GM08714 (cell line): ENCODE measurements at regions not wholly inside any gene's neighbourhood (a gene's known extent, or its start where the extent isn't known, plus 50 kb on each side); places are given as distances from the start of the nearest gene placed in this dataset.
"Not testable (repeated sequence)": the region's sequence is repeated elsewhere in the genome, so short reads cannot be mapped to it uniquely, and the experiment has no call there.

Experiments
- H3K4me3 ChIP-seq: fragments of 200-500 bp; sonication (Bioruptor generic); 2 replicates; pipeline ENCODE4 v1.5.1; 2014; ENCODE audit warnings: mild to moderate bottlenecking, low read length, inconsistent platforms

DNA sequence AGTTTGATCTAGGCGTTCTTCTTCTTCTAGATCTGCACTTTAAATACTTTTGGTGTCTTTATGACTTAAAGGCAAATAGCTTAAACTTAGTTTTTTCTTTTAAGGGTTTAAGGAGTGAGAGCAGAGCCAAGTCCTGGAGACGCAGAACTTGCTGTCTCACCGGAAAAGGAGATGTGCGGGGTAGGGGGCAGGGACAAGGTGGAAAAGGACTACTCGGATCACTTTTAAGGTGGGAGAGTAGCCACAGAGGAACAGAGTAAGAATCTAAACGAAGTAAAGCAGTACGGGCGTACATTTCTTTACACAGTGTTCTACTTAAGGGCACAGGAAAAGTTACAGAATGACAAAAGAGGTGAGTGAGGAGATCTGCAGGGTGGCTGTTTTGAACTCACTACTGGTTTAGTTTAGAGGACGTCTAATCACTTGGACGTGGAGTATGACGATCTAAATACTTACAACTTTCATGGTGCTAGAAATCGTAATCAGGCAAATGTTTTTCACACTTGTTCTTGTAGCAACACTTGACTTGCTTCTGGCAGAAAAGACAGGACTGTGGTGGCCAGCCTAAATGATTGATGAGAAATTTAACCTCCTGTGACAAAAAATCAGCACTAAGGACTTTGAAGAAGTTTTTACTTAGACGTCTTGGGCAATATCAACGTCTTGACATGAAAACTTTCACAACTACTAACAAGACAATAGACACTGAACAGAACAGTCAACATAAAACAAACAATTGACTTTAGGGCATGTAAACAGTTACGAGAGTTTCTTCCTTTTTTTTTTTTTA is 127.0 kb downstream of the ART5 start:
- H3K4me3 ChIP-seq: not testable (repeated sequence)

DNA sequence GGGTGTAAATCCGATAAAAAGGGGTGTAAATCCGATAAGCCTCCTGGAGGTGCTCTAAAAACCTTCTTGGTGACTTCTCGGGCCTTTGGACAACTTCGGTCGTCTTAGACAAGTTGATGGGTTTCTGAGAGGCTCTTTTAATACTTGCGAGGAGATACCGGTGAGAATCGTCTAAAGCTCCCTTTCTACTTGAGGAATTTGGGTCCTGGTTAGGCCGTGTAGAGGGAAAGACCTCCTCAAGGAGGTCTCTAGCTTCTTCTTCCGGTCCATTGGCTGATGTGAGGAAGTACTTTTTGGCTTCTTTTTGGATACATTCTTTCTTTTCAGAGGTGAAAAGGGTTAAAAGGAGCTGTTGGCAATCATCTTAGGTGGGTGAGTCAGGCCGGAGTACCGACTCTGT is 128.5 kb downstream of the ART5 start:
- not testable (repeated sequence) for H3K4me3 ChIP-seq

DNA sequence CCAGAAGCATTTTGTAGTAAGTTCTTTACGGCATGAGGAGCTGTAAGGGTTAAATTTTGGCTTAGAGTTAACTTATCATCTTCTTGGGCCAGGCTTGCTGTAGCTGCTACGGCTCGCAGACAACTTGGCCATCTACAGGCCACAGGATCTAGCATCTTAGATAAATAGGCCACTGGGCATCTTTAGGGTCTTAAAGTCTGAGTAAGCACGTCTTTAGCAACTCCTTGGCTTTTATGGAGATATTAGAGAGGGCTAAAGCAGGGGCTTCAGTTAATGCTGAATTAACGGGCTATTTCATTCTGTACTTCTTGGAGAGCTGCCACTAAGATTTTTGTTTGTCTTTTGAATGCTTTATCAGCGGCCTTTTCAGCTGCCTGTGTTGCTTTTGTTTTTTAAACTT is 129.0 kb downstream of the ART5 start:
- H3K4me3 ChIP-seq: not testable (repeated sequence)

DNA sequence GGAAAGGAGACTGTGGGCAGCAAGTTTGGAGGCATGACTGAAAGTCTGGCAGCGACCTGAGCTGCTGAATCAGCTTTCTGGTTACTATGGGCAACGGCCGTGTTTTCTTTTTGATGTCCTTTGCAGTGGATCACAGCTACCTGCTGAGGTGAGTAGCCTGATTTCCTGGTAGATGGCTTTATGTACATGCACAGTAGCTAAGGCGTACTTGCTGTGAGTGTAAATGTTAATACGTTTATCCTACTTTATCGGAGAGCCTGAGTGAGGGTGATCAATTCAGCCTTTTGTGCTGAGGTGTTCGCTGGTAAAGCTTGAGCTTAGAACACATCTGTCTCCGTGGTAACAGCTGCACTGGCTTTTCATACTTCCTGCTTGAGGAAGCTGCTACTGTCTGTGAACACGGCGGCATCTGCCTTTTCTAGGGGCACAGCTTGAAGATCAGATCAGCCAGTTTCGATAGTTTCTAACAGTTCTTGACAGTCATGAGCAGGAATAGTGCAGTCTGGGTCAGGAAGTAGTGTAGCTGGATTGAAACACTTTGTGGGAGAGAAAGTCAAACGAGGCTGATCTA is 129.6 kb downstream of the ART5 start:
- H3K4me3 ChIP-seq: not testable (repeated sequence)

DNA sequence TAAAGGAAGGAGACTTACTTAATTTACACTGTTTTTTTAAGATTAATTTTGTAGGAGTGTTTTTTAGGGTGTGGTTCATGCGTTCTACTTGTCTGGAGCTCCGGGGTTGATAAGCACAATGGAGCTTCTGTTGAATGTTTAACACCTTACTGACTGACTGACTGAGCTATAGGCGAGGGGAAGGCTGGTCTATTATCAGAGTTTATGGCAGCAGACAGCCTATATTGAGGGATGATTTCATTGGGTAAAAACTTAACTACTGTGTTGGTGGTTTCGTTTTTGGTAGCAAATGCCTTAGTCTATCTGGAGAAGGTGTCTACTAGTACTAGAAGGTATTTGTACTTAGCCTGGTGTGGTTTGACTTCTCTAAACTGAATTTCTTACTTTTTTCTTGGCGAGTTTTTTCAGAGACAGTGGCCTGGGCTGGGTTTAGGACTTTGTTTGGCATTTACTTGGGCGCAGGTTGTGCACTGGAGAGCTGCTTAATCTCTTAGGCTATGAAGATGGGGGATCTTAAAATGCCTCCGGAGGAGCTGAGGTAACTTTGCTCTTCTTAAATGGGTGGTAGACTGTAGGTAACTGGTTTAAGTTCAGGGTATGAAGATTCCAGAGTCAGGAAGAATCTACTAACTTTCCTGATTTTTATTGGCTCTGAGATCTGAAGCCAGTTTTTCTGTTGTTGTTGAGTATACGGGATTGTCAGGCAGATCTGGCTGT is 130.2 kb downstream of the ART5 start:
- H3K4me3 ChIP-seq: not testable (repeated sequence)

DNA sequence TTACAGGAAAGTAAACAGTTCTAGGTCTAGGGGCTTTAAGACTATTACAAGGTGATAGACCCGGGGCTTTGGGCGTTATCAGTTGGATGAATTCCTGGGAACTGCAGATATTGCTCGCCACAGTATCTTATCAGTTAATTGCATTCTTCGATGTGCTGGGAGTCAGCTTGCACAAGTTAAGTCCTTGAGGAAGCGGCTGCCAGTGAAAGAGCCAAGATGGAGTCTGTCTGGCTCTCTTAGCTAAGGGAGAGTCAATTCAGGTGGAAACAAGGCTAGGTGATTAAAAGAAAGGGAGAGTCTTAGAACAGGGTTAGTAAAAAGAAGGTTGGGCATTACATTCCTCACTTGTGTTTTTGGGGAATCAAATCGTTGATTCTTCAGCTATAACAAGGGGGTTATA is 130.6 kb upstream of the ZNF195 start:
- H3K4me3 ChIP-seq: not testable (repeated sequence)

DNA sequence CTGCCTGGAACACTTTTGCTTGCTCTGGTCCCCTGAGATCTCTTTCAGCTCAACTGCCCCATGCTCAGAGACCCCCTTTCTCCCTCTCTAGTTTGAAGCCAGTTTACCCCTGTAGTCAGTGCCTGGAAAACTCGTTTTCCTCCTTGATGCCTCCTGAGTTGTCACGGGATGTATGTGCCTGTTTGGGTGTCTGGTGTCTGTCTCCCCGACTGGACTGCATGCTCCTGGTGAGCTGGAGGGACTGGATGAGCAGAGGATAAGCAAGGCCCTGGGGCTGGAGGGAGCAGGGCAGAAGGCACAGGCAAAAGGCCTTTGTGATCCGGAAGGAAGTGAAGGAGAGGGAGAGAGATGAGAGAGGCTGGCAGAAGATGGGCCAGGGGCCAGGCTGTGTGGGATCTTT is 120.3 kb upstream of the ZNF195 start:
- H3K4me3 ChIP-seq: not testable (repeated sequence)

DNA sequence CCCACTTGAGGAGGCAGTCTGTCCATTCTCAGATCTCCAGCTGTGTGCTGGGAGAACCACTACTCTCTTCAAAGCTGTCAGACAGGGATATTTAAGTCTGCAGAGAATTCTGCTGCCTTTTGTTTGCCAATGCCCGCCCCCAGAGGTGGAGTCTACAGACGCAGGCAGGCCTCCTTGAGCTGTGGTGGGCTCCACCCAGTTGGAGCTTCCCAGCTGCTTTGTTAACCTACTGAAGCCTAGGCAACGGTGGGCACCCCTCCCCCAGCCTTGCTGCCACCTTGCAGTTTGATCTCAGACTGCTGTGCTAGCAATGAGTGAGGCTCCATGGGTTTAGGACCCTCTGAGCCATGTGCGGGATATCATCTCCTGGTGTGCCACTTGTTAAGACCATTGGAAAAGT is 119.4 kb upstream of the ZNF195 start:
- not testable (repeated sequence) for H3K4me3 ChIP-seq

DNA sequence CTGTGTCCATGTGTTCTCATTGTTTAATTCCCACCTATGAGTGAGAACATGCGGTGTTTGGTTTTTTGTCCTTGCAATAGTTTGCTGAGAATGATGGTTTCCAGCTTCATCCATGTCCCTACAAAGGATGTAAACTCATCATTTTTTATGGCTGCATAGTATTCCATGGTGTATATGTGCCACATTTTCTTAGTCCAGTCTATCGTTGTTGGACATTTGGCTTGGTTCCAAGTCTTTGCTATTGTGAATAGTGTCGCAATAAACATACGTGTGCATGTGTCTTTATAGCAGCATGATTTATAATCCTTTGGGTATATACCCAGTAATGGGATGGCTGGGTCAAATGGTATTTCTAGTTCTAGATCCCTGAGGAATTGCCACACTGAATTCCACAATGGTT is 114.2 kb upstream of the ZNF195 start:
- not testable (repeated sequence) for H3K4me3 ChIP-seq

DNA sequence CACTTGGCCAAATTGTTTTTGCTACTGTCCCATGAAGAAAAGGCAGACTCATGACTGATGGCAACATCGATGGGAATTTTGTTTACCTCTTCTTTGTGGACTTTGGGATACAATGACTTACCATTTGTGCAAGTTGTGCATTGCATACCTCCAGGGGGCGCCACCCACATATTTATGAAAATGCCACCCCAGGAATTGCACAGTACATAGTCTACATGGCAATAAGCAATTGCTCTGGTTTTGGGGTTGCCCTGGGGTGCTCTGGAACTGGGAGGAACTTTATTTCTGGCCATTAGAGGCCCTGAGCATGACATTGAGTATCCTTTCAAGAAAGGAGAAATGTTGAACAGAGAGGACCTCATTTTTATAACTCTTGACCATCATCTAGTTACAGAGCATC is 109.1 kb upstream of the ZNF195 start:
- not testable (repeated sequence) for H3K4me3 ChIP-seq

DNA sequence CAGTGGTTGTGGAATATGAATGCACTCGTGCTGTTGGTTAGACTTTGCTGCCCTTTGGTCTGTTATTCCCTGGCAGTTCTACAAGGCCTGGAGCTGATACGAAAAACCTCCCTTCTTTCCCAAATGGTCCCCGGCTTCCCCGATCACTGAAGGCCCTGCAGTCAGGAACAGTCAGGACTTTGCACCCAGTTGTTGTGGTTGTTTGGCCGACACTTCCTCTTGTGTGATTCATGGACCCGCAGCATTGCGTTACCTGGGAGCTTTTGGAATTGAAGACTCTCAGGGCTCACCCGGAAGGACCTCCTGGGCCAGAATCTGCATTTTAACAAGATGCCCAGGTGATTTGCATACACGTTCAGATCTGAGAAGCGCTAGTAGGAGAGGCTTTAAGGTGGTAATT is 106.8 kb upstream of the ZNF195 start:
- H3K4me3 ChIP-seq: not testable (repeated sequence)

DNA sequence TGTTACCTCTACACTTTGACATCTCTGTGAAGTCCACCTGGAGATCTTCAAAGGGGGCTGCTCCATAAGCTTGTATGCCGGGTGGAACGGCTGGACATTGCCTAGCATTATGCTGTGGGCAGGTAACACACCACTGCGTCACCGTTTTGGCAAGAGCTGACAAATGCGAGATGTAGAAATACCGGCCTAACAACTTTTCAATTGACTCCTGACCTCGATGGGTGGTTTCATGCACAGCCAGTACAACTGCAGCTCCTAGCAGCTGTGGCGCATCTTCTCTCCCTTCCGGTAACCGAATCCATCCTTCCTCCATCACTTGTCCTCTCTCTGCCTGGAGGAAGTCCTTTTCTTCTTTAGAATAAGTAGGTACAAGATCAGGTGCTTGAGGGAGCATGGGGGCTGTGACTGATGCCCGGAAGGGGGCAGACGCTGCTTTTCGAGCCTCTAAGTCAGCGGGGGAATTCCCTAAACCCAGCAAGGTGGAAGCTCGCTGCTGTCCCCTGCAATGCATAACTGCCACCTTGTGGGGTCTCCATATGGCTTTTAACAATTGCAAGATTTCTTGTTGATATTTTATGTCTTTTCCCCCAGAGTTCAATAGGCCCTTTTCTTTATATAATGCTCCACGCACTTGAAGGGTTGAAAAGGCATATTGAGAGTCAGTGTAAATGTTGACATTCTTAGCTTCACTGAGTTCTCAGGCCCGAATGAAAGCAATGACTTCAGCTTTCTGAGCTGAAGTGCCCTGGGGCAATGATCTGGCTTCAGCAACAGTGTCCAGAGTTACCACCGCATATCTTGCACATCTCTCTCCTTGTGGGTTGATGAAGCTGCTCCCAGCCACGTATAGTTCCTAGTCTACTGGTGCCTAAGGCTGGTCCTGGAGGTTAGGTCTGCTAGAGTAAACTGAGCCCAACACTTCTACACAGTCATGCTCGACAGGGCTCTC is 98.3 kb upstream of the ZNF195 start:
- not testable (repeated sequence) for H3K4me3 ChIP-seq

DNA sequence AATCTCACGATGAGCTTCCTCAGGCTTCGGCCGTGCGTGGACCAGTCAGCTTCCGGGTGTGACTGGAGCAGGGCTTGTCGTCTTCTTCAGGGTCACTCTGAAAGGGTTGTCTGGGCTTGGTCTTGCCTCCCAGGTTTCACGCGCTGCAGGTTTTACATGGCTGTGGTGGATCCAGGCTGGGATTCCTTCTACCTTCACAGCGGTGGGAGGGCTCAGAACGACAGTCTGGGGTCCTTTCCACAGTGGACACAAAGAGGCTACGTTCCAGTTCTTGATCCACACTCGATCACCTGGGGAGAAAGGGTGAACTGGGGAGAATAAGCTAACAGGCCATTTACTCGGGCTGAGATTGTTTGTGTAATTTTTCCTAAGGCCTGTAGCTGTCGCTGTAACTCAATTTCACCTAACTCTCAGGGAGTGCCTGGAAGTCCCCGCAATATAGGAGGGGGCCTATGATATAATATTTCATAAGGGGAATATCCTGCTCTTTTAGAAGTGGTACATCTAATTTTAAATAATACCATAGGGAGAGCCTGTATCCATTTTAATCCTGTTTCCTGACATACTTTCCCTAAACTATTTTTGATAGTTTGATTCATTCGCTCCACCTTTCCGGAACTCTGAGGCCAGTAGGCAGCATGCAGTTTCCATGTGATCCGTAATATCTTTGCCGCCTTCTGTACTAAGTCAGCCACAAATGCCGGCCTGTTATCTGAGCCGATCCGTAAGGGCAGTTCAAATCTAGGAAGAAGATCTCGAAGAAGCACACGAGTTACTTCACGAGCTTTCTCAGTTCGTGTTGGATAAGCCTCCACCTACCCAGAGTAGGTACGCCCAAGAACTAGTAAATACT is 97.4 kb upstream of the ZNF195 start:
- H3K4me3 ChIP-seq: not testable (repeated sequence)

DNA sequence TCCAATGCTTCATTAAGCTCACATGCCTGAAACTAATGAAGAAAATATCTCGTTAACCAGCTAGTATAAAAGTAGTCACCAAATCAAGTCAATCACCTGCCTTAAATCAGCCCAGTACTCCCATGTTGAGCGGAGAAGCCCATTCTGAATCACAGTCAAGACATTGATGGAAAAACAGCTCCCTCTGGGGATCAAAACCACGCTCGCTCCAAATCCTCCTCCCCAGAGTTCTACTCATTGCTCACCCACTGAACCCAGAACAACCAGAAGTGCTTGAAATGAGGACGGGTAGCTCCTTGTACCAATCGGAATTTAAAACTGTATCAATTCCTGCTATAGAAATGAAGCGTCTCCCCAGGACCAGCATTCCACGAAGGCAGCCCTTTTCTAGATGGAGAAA is 90.0 kb upstream of the ZNF195 start:
- H3K4me3 ChIP-seq: not testable (repeated sequence)

DNA sequence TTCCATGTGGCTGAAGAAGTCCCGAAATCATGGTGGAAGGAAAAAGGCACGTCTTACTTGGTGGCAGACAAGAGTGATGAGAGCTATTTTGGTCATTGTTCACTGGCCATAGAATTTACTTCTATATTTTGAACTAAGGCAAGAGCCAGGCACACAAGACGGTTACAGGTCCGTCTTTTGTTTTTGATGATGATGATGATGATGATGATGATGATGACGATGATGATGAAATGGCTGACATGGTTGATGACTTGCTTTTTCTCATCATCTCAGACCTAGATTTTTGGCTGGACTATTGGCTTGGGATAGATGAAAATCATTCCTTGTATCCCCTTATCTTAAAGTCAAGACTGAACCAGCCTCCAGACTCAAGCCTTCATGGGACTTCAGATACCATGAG is 88.7 kb upstream of the ZNF195 start:
- not testable (repeated sequence) for H3K4me3 ChIP-seq

DNA sequence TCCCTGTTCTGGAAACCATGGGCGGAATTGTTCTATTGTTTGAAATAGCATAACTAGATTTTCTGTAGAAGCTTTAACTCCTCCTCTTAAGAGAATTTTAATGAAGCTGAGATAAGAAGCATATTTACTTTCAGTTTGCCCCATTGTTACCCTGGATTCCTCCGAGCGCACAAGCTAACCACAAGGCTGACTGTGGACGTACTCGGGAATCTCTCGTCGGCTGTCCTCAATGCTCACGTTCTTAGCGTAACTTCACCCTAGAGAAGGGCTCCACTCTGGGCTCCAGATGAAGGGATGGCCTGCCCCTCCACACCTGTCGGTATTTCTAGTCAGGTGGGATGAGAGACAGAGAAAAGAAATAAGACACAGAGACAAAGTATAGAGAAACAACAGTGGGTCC is 76.7 kb upstream of the ZNF195 start:
- H3K4me3 ChIP-seq: not testable (repeated sequence)

DNA sequence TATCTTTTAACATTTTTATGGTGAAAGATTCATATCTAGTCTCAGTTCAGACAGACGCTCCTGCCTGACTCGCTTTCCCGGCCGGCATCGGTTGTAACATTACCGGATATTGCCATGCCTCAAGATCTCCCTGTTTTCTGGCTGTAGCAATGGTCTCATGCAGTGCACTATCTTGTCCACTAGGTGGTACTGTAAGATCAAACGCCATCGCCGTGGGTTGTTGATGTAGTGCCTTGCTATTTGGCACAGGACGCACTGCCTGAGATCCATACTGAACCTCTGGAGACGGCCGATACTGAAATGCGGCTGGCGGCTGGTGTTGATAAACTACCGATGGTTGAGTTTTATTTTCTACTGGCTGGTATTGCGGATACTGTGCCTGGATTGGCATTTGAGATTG is 75.9 kb upstream of the ZNF195 start:
- not testable (repeated sequence) for H3K4me3 ChIP-seq

DNA sequence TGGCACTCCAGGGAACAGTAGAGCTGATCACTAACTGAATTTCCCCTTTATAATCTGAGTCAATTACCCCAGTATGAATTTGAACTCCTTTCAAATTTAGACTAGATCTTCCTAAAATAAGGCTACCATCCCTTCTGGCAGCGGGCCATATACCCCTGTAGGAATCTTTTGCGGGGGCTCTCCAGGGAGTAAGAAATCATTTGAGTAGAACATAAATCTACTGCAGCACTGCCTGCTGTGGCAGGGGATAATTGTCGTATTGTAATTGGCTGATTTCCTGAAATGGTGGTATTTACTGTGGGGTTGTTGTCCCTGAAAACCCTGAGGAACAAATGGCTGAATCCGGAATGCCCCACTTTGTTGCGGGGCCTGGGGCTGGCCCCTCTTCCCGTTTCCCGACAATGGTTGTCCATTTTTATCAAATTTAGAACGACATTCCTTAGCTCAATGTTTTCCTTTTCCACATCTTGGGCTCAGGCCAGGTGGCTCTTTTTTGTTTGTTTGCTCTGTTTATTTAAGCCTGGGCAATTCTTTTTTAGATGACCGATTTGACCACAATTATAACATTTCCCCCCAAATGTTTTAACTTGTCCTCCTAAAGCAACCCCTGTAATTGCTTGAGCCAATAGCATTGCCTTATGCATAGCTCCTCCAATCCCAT is 74.8 kb upstream of the ZNF195 start:
- not testable (repeated sequence) for H3K4me3 ChIP-seq

DNA sequence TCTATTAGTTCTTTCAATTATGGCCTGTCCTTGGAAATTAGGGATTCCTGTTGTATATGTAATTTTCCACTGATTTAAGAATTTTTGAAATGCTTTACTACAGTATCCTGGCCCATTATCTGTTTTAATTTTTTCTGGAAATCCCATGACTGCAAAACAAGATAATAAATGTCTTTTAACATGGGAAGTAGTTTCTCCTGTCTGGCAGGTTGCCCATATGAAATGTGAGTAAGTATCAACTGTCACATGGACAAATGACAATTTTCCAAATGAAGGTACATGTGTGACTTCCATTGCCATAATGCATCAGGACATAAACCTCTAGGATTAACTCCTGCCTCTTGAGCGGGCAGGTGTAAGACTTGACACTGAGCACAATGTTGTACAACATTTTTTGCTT is 71.9 kb upstream of the ZNF195 start:
- H3K4me3 ChIP-seq: not testable (repeated sequence)

DNA sequence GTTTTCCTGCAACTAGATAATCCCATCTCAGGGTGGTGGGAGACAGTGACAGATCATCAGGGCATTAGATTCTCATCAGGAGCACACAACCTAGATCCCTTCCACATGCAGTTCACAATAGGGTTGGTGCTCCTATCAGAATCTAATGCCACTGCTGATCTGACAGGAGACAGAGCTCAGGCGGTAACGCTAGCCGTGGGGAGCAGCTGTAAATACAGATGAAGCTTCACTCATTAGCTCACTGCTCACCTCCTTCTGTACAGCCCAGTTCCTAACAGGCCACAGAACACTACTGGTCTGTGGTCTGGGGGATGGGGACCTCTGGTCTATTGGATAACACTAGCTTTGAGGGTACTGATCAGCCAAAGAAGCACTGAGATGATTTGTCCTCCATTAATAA is 66.6 kb upstream of the ZNF195 start:
- not testable (repeated sequence) for H3K4me3 ChIP-seq
